Chondrocyte (in vitro differentiated cells): ENCODE measurements at regions not wholly inside any gene's neighbourhood (a gene's known extent, or its start where the extent isn't known, plus 50 kb on each side); places are given as distances from the start of the nearest gene placed in this dataset.
"Not testable (repeated sequence)": the region's sequence is repeated elsewhere in the genome, so short reads cannot be mapped to it uniquely, and the experiment has no call there.

ENCODE experiments used
- DNase-seq: peaks from one replicate; pipeline ENCODE4 v3.0.0; 2021; ENCODE audit warnings: mixed read lengths, low spot score
- H3K27ac Mint-ChIP-seq: one replicate; pipeline ENCODE4 v1.8.0; 2021; ENCODE audit warnings: mild to moderate bottlenecking, moderate library complexity, mixed read lengths; ENCODE audit not compliant: unreplicated experiment
- H3K27me3 Mint-ChIP-seq: 2 replicates; pipeline ENCODE4 v1.8.0; 2021; ENCODE audit warnings: low read depth, mixed read lengths
- H3K36me3 Mint-ChIP-seq: 2 replicates; pipeline ENCODE4 v1.8.0; 2021; ENCODE audit warnings: low read depth, mixed read lengths
- H3K4me1 Mint-ChIP-seq: 2 replicates; pipeline ENCODE4 v1.8.0; 2021; ENCODE audit warnings: low read depth, mild to moderate bottlenecking, mixed read lengths
- H3K4me3 Mint-ChIP-seq: one replicate; pipeline ENCODE4 v1.8.0; 2021; ENCODE audit warnings: mild to moderate bottlenecking, moderate library complexity, mixed read lengths; ENCODE audit not compliant: unreplicated experiment
- H3K9me3 Mint-ChIP-seq: 2 replicates; pipeline ENCODE4 v1.8.0; 2021; ENCODE audit warnings: low read depth, mixed read lengths
- TF ChIP-seq, protein P1 (sequence below): fragments of 200-600 bp; sonication (generic); IDR thresholded peaks from 2 replicates; pipeline ENCODE4 v1.5.0; 2021; ENCODE audit warnings: antibody characterized with exemption, mild to moderate bottlenecking, moderate library complexity

DNA sequence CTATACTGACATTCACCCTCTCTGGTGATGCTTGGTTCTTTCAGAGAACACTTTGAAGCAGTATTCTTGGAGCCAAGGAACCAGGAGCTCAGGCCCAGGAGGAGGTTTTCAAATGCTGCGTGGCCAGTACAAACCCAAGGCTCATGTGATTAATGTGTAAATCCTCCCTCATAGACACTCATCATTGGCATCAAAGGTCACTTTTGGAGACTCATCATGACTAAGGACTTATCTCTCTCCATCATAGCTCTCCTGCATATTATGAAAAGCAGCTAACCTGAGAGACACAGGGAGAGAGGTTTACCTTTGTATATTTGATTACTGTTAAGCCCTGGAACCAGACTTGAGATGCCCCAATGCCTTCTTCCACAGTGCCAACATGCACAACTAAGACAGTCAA is 115.3 kb upstream of the SRD5A2 start:
- no peaks in the 10 kb centered on the region for H3K27me3 Mint-ChIP-seq
- H3K4me1 Mint-ChIP-seq, result no peaks in the 10 kb centered on the region
- H3K9me3 Mint-ChIP-seq, result peaks cover 60% of the 10 kb centered on the region
- no peak overlapping the region for H3K27ac Mint-ChIP-seq
- H3K4me3 Mint-ChIP-seq, result no peak overlapping the region
- H3K36me3 Mint-ChIP-seq, result peaks cover 6% of the 10 kb centered on the region
- TF ChIP-seq, protein P1, sequence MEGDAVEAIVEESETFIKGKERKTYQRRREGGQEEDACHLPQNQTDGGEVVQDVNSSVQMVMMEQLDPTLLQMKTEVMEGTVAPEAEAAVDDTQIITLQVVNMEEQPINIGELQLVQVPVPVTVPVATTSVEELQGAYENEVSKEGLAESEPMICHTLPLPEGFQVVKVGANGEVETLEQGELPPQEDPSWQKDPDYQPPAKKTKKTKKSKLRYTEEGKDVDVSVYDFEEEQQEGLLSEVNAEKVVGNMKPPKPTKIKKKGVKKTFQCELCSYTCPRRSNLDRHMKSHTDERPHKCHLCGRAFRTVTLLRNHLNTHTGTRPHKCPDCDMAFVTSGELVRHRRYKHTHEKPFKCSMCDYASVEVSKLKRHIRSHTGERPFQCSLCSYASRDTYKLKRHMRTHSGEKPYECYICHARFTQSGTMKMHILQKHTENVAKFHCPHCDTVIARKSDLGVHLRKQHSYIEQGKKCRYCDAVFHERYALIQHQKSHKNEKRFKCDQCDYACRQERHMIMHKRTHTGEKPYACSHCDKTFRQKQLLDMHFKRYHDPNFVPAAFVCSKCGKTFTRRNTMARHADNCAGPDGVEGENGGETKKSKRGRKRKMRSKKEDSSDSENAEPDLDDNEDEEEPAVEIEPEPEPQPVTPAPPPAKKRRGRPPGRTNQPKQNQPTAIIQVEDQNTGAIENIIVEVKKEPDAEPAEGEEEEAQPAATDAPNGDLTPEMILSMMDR, result no peak
- no peak for DNase-seq

DNA sequence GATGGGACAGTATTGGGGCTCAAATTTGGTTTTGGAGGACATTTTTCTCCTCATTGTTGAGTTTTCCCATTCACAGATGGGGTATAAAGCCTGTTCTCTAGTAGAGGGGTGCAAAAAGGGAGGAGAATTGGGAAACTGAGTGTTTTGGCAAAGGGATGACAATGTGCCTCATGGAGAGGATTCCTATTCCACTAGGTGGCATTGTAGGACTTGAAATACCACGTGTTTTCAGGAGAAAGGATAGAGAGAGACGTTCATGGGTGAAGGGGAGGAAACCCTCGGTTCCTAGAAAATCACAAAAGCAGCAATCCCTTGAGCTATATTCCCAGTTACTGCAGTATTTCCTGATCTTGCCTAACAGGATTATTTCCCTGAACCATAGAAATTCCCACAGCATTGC is 113.7 kb upstream of the SRD5A2 start:
- DNase-seq, result no peak
- H3K4me3 Mint-ChIP-seq, result no peak overlapping the region
- peaks cover 57% of the 10 kb centered on the region for H3K9me3 Mint-ChIP-seq

DNA sequence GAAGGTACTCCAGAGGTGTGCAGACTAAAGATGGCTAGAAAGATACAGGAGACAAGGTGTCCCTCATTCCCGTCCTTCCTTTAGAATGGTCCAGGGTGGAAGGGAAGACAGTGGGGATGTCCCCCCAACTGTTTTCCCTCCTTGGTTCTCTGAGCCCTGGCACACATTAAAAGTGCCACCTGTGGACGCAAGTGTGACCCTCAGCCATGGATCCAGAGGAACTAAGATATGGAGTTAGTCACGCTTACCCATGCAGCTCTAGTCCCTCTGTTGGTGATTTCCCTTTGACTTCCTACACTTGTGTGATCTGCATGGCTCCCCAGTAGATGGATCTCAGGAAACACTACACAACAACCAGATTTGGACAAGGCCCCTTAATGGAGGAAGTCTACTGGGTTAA is 113.1 kb upstream of the SRD5A2 start:
- no peaks in the 10 kb centered on the region for H3K4me1 Mint-ChIP-seq
- H3K4me3 Mint-ChIP-seq, result no peak overlapping the region
- H3K27ac Mint-ChIP-seq, result no peak overlapping the region
- TF ChIP-seq, protein P1, result no peak
- peaks cover 6% of the 10 kb centered on the region for H3K36me3 Mint-ChIP-seq
- peaks cover 57% of the 10 kb centered on the region for H3K9me3 Mint-ChIP-seq
- no peaks in the 10 kb centered on the region for H3K27me3 Mint-ChIP-seq
- DNase-seq, result no peak

More for the DNA sequence above, 113.7 kb upstream of the SRD5A2 start:
- TF ChIP-seq, protein P1, result peak; percentile 37
- peaks cover 6% of the 10 kb centered on the region for H3K36me3 Mint-ChIP-seq
- H3K27ac Mint-ChIP-seq, result no peak overlapping the region
- H3K27me3 Mint-ChIP-seq, result no peaks in the 10 kb centered on the region
- no peaks in the 10 kb centered on the region for H3K4me1 Mint-ChIP-seq

DNA sequence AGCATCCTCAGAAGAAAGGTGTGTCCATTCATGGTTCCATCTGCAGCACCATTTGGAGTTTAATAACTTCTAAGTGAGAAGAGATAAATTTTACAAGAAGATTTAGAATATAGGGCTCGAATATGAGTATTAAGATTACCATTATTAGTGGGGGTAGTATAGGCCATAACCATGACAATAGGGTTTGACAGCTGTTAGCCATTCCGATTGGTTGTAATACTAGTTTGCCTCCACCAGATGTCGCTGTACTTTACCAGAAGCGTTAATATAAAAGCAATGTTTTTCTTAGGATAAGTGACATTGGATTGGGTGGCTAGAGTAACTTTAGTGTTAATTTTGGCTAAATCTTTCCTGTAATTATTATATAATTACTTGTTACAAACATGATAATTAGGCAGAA is 107.5 kb upstream of the SRD5A2 start:
- Mint-ChIP-seq H3K4me3 (no peak overlapping the region), H3K4me1 (no peaks in the 10 kb centered on the region), H3K27me3 (no peaks in the 10 kb centered on the region), H3K36me3 (peaks cover 2% of the 10 kb centered on the region), H3K27ac (no peak overlapping the region), H3K9me3 (peaks cover 44% of the 10 kb centered on the region)
- DNase-seq, result no peak
- TF ChIP-seq, protein P1, result peak; percentile 75

DNA sequence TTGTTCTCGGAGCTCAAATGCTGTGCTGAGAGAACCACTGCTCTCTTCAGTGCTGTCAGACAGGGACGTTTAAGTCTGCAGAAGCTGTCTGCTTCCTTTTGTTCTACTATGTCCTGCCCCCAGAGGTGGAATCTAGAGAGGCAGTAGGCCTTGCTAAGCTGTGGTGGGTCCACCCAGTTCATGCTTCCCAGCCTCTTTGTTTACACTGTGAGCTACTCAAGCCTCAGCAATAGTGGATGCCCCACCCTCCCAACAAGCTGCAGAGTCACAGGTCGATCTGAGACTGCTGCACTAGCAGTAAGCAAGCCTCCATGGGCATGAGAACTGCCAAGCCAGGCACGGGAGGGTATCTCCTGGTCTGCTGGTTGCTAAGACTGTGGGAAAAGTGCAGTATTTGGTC is 102.8 kb upstream of the SRD5A2 start:
- peaks cover 42% of the 10 kb centered on the region for H3K9me3 Mint-ChIP-seq
- not testable (repeated sequence) for H3K27me3 Mint-ChIP-seq, DNase-seq, H3K36me3 Mint-ChIP-seq, H3K4me3 Mint-ChIP-seq, H3K4me1 Mint-ChIP-seq, H3K27ac Mint-ChIP-seq

DNA sequence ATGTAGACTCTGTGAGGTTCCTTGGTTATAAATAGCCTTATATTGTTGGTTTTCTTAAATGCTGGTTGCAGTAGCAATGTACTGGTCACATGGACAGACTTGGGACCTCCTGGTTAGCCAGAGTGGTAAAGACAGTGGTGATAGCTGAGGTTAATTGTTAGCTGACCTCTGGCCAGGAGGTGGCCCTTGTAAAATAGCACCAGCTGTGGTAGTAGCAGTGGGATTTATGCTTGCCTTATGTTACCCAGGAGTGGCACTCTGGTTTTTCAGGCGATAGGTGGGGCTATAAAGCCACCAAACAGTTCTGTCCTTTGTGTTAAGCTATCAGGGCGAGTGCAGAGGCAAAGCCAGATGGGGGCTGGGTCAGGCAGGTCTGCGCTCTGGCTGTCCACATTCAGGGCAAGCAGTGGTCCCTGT is 94.8 kb upstream of the SRD5A2 start:
- TF ChIP-seq, protein P1, result peak; percentile 54
- H3K36me3 Mint-ChIP-seq, result no peaks in the 10 kb centered on the region
- H3K4me3 Mint-ChIP-seq, result no peak overlapping the region
- no peak overlapping the region for H3K27ac Mint-ChIP-seq
- peaks cover 39% of the 10 kb centered on the region for H3K9me3 Mint-ChIP-seq
- no peaks in the 10 kb centered on the region for H3K27me3 Mint-ChIP-seq
- no peak for DNase-seq
- H3K4me1 Mint-ChIP-seq, result no peaks in the 10 kb centered on the region
